ENCODE measurements at regions not wholly inside any gene's neighbourhood (a gene's known extent, or its start where the extent isn't known, plus 50 kb on each side); places are given as distances from the start of the nearest gene placed in this dataset.

GRCh38 chr12:85711735-85712390, 124.3 kb downstream of the RASSF9 start:
- Histone ChIP-seq H3K9me3 (replicated peaks) (no peaks in the 10 kb centered on the region), H3K4me3 (no peak overlapping the region), H3K27me3 (no peaks in the 10 kb centered on the region), H3K36me3 (no peaks in the 10 kb centered on the region), H3K27ac (no peak overlapping the region), H3K4me1 (no peaks in the 10 kb centered on the region)
- DNase-seq: no peak

- Histone ChIP-seq H3K27ac (no peak overlapping the region), H3K4me3 (no peak overlapping the region), H3K4me1 (no peaks in the 10 kb centered on the region), H3K36me3 (no peaks in the 10 kb centered on the region), H3K9me3 (replicated peaks) (no peaks in the 10 kb centered on the region), H3K27me3 (no peaks in the 10 kb centered on the region)
- no peak for DNase-seq
These were observed 122.8 kb downstream of the RASSF9 start for GRCh38 chr12:85713373-85713772.

- H3K27me3 ChIP-seq: no peaks in the 10 kb centered on the region
- no peak for DNase-seq
- no peak overlapping the region for H3K27ac ChIP-seq
- no peaks in the 10 kb centered on the region for H3K9me3 ChIP-seq (replicated peaks)
- no peaks in the 10 kb centered on the region for H3K4me1 ChIP-seq
- H3K36me3 ChIP-seq: no peaks in the 10 kb centered on the region
- no peak overlapping the region for H3K4me3 ChIP-seq
These were observed 121.8 kb downstream of the RASSF9 start for GRCh38 chr12:85714425-85714824.

GRCh38 chr12:85720308-85721033, 115.7 kb downstream of the RASSF9 start:
- Histone ChIP-seq H3K4me1 (no peaks in the 10 kb centered on the region), H3K27ac (no peak overlapping the region), H3K27me3 (no peaks in the 10 kb centered on the region), H3K36me3 (no peaks in the 10 kb centered on the region), H3K4me3 (no peak overlapping the region), H3K9me3 (replicated peaks) (no peaks in the 10 kb centered on the region)
- DNase-seq: no peak

- Histone ChIP-seq H3K27me3 (no peaks in the 10 kb centered on the region), H3K36me3 (no peaks in the 10 kb centered on the region), H3K9me3 (replicated peaks) (0 out of 2 replicates have a peak, but pooled peaks cover 3% of the 10 kb centered on the region), H3K4me3 (no peak overlapping the region), H3K4me1 (no peaks in the 10 kb centered on the region), H3K27ac (no peak overlapping the region)
- no peak for DNase-seq
These were observed 110.2 kb downstream of the RASSF9 start for GRCh38 chr12:85725991-85726390.

- Histone ChIP-seq H3K36me3 (no peaks in the 10 kb centered on the region), H3K4me1 (no peaks in the 10 kb centered on the region), H3K4me3 (no peak overlapping the region), H3K9me3 (replicated peaks) (no peaks in the 10 kb centered on the region), H3K27me3 (no peaks in the 10 kb centered on the region), H3K27ac (no peak overlapping the region)
- DNase-seq: no peak
These were observed 102.9 kb downstream of the RASSF9 start for GRCh38 chr12:85733221-85733840.

GRCh38 chr12:85733984-85734383, 102.2 kb downstream of the RASSF9 start:
- H3K9me3 ChIP-seq (replicated peaks): no peaks in the 10 kb centered on the region
- no peak overlapping the region for H3K27ac ChIP-seq
- no peak for DNase-seq
- H3K4me1 ChIP-seq: no peaks in the 10 kb centered on the region
- no peaks in the 10 kb centered on the region for H3K36me3 ChIP-seq
- no peaks in the 10 kb centered on the region for H3K27me3 ChIP-seq
- no peak overlapping the region for H3K4me3 ChIP-seq

- Histone ChIP-seq H3K4me1 (no peaks in the 10 kb centered on the region), H3K27ac (no peak overlapping the region), H3K27me3 (no peaks in the 10 kb centered on the region), H3K4me3 (no peak overlapping the region), H3K9me3 (replicated peaks) (no peaks in the 10 kb centered on the region), H3K36me3 (no peaks in the 10 kb centered on the region)
- DNase-seq: no peak
These were observed 96.0 kb downstream of the RASSF9 start for GRCh38 chr12:85740186-85740585.

GRCh38 chr12:85741046-85741445, 95.2 kb downstream of the RASSF9 start:
- no peak overlapping the region for H3K4me3 ChIP-seq

GRCh38 chr12:85747941-85748495, 88.2 kb downstream of the RASSF9 start:
- Histone ChIP-seq H3K36me3 (no peaks in the 10 kb centered on the region), H3K27me3 (no peaks in the 10 kb centered on the region; the same call in 1 of the 2 replicates), H3K27ac (no peak overlapping the region), H3K9me3 (replicated peaks) (no peaks in the 10 kb centered on the region), H3K4me3 (no peak overlapping the region), H3K4me1 (no peaks in the 10 kb centered on the region)
- DNase-seq: no peak

More at GRCh38 chr12:85741046-85741445, 95.2 kb downstream of the RASSF9 start:
- Histone ChIP-seq H3K27ac (no peak overlapping the region), H3K27me3 (no peaks in the 10 kb centered on the region), H3K4me1 (no peaks in the 10 kb centered on the region), H3K36me3 (no peaks in the 10 kb centered on the region), H3K9me3 (replicated peaks) (no peaks in the 10 kb centered on the region)
- DNase-seq: no peak
